Right lung (tissue), 2 donors: ENCODE measurements at regions not wholly inside any gene's neighbourhood (a gene's known extent, or its start where the extent isn't known, plus 50 kb on each side); places are given as distances from the start of the nearest gene placed in this dataset.
A peak's percentile ranks its signal among the peaks of the same experiment; 100 is the strongest.

Source experiments
- DNase-seq, 2 donors: peaks; one replicate each; pipeline ENCODE4 v3.0.0-alpha.2; 2013

DNA sequence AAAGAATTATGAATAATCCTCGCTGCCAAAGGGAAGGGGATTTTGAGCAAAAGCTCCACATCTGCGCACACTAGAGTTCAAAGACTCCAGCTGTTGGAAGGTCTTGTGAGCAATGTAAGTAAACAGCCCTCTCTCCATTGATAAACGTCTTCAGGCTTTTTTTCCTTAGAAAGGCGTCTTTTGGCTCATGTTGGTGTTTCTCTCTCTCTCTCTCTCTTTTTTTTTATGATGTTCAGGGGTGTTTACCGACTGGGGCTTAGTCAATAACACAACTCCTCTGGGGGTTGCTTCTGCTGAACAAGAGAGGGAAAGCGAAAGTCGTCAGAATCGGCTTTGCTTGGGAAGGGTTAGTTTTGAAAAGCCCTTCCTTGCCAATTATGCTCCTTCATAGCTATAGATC lies 53.2 kb upstream of the C1QTNF7 start:
- peak; percentile 67 to 72 for DNase-seq

GRCh38 chr4:15375667-15376066 lies 52.2 kb upstream of the C1QTNF7 start:
- no peak for DNase-seq

DNA sequence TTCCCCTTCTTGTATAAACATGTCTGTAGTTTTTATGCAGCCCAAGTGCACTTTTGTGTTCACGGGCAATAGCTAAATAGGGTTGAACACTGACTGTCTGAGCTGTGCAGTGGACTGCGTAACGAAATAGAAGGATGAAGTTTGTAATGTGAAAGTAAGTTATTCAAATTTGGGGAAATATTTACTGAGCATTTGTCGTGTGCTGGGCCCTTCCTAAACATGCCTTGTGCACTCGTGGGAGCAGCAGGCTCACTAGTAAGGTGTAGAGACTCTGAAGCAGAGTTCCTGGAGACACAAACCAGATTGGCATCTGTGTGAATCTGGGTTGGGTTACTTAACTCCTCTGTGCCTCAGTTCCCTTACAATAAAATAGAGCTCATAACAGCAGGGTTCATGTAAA lies 51.7 kb upstream of the C1QTNF7 start:
- DNase-seq: no peak

- no peak for DNase-seq
These were observed 51.2 kb upstream of the C1QTNF7 start for GRCh38 chr4:15376594-15376993.
